ENCODE measurements at regions not wholly inside any gene's neighbourhood (a gene's known extent, or its start where the extent isn't known, plus 50 kb on each side); places are given as distances from the start of the nearest gene placed in this dataset.

DNA sequence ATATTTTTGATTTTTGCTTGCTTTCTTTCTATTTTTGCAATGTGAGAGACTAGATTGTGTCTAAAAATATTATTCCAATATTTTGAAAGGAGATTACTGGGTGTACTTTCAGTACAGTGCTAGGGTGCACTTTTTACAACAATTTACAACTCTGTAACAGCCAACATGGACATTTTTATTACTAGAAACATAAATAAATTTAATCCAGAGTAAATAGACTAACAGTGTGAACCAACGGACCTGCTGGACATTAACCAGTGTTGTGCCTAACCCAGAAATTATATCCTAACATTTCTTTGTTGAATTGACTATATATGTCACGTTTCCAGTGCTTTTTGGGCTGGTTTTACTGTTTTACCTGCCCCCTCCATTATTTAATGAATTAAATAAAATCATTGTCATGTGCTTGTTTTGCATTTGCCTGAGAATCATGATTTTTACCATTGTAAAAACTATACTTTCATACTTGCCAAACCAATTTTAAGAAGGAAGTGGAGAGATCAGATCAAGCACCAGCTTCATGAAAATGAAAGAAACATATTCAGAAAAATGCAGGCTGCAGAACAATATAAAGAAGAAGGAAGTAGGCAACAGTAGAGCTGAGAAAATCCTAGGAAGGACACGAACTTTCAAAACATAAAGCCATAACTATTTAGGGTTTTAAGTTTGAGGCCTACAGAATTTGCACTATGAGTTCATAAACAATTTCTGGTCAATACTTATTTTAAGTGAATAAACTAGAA is 400.8 kb upstream of the PIK3R1 start:
- FAIRE-seq: no peak
- peaks cover 3% of the 10 kb centered on the region for H3K27me3 Mint-ChIP-seq (ENCODE audit: low read depth, unreplicated experiment)
- no peak overlapping the region for H2AFZ ChIP-seq (ENCODE audit: low read depth, low read length)
- H4K20me1 ChIP-seq (ENCODE audit: insufficient read depth, low read length): no peaks in the 10 kb centered on the region
- no peak overlapping the region for H3K27ac Mint-ChIP-seq (ENCODE audit: unreplicated experiment)
- no peaks in the 10 kb centered on the region for H3K27me3 ChIP-seq (ENCODE audit: insufficient read depth, low read length)
- peaks cover 7% of the 10 kb centered on the region for H3K4me1 Mint-ChIP-seq (ENCODE audit: low read depth, unreplicated experiment)
- no peak overlapping the region for H3K4me2 ChIP-seq (ENCODE audit: low read length)
- no peak overlapping the region for H3K4me3 Mint-ChIP-seq (ENCODE audit: unreplicated experiment)
- DNase-seq (ENCODE audit: low read depth): no peak
- no peak for TF ChIP-seq EZH2 (IDR thresholded peaks at IDR 0.05; ENCODE audit: insufficient read depth, low read length)
- TF ChIP-seq, protein P1, sequence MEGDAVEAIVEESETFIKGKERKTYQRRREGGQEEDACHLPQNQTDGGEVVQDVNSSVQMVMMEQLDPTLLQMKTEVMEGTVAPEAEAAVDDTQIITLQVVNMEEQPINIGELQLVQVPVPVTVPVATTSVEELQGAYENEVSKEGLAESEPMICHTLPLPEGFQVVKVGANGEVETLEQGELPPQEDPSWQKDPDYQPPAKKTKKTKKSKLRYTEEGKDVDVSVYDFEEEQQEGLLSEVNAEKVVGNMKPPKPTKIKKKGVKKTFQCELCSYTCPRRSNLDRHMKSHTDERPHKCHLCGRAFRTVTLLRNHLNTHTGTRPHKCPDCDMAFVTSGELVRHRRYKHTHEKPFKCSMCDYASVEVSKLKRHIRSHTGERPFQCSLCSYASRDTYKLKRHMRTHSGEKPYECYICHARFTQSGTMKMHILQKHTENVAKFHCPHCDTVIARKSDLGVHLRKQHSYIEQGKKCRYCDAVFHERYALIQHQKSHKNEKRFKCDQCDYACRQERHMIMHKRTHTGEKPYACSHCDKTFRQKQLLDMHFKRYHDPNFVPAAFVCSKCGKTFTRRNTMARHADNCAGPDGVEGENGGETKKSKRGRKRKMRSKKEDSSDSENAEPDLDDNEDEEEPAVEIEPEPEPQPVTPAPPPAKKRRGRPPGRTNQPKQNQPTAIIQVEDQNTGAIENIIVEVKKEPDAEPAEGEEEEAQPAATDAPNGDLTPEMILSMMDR (IDR thresholded peaks at IDR 0.05; ENCODE audit: insufficient read depth, low read depth, low read length): no peak
- no peaks in the 10 kb centered on the region for H3K9me3 ChIP-seq (ENCODE audit: insufficient read depth, low read depth, low read length)
- no peak overlapping the region for H3K4me3 ChIP-seq (ENCODE audit: insufficient read depth, low read depth, low read length)
- H3K27ac ChIP-seq (ENCODE audit: low read depth, low read length): no peak overlapping the region
- H3K4me1 ChIP-seq (ENCODE audit: insufficient read depth, low read length): peaks cover 12% of the 10 kb centered on the region
- H3K9me3 Mint-ChIP-seq (ENCODE audit: unreplicated experiment): no peaks in the 10 kb centered on the region
- H3K79me2 ChIP-seq (ENCODE audit: insufficient read depth, low read length): no peaks in the 10 kb centered on the region
- H3K36me3 ChIP-seq (ENCODE audit: insufficient read depth, low read length): no peaks in the 10 kb centered on the region
- H3K9ac ChIP-seq (ENCODE audit: low read length): no peak overlapping the region
- H3K36me3 Mint-ChIP-seq (ENCODE audit: low read depth, unreplicated experiment): no peaks in the 10 kb centered on the region

DNA sequence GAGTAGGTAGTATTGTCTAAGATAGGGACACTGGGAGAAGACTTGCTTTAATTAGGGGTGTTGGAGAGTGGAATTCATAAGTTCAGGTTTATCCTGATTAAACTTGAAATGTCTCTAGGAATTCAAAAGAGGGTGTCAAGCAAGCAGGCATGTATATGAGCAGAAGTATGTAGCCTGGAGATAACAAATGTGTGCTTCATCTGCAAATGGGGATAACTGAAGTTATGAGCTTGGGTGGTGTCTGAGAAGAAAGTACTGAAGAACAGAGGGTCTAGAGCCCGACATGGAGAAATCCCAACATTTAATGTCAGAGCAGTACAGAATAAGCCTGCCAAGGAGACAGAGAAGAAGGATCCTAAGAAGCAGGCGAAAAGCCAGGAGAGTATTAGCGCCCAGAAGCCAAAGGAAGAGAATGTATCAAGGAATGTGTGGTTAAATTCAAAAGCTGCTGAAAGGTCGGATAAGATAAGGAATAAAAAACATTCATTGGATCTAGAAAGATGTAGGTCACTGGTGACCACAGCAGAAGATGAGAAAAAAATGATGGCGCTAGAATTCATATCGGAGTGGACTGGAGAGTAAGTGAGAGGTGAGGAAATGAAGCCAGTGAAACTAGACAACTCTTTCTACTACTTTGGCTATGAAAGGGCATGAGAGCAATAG is 401.5 kb upstream of the PIK3R1 start:
- FAIRE-seq (no peak), DNase-seq (ENCODE audit: low read depth) (peak; percentile 78)
- Histone ChIP-seq H3K4me1 (ENCODE audit: insufficient read depth, low read length) (peaks cover 12% of the 10 kb centered on the region), H3K36me3 (ENCODE audit: insufficient read depth, low read length) (no peaks in the 10 kb centered on the region), H3K4me2 (ENCODE audit: low read length) (no peak overlapping the region), H3K9me3 (ENCODE audit: insufficient read depth, low read depth, low read length) (no peaks in the 10 kb centered on the region), H3K79me2 (ENCODE audit: insufficient read depth, low read length) (no peaks in the 10 kb centered on the region), H3K27ac (ENCODE audit: low read depth, low read length) (no peak overlapping the region), H3K9ac (ENCODE audit: low read length) (no peak overlapping the region), H4K20me1 (ENCODE audit: insufficient read depth, low read length) (no peaks in the 10 kb centered on the region), H3K4me3 (ENCODE audit: insufficient read depth, low read depth, low read length) (no peak overlapping the region), H2AFZ (ENCODE audit: low read depth, low read length) (no peak overlapping the region), H3K27me3 (ENCODE audit: insufficient read depth, low read length) (no peaks in the 10 kb centered on the region)
- Mint-ChIP-seq H3K4me1 (ENCODE audit: low read depth, unreplicated experiment) (peaks cover 9% of the 10 kb centered on the region), H3K36me3 (ENCODE audit: low read depth, unreplicated experiment) (no peaks in the 10 kb centered on the region), H3K4me3 (ENCODE audit: unreplicated experiment) (no peak overlapping the region), H3K27me3 (ENCODE audit: low read depth, unreplicated experiment) (peaks cover 3% of the 10 kb centered on the region), H3K27ac (ENCODE audit: unreplicated experiment) (no peak overlapping the region), H3K9me3 (ENCODE audit: unreplicated experiment) (no peaks in the 10 kb centered on the region)
- no peak for TF ChIP-seq EZH2 (IDR thresholded peaks at IDR 0.05; ENCODE audit: insufficient read depth, low read length)
- TF ChIP-seq, protein P1 (IDR thresholded peaks at IDR 0.05; ENCODE audit: insufficient read depth, low read depth, low read length): no peak

DNA sequence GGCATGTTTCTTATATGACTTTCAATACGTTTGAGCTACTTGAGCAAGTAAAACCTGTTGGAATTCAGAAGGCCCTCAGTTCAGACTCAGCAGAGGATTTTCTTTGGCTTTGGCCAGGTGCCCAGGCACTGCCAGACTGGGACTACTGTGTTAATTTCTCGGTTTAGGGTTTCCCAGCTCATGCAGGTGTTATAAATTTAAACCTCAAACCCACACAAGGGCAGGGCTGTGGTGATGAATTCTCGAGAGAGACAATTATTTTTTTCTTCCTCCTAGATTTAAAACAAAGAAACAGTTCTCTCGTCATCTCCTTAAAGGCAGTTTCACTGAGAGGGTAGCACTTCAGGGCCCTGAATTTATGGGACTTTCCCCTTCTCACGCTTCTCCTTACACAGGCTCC is 406.0 kb upstream of the PIK3R1 start:
- no peak overlapping the region for H3K4me3 Mint-ChIP-seq (ENCODE audit: unreplicated experiment)
- TF ChIP-seq, protein P1 (IDR thresholded peaks at IDR 0.05; ENCODE audit: insufficient read depth, low read depth, low read length): no peak
- no peak for TF ChIP-seq EZH2 (IDR thresholded peaks at IDR 0.05; ENCODE audit: insufficient read depth, low read length)
- no peak overlapping the region for H3K27ac Mint-ChIP-seq (ENCODE audit: unreplicated experiment)
- Histone ChIP-seq H3K9ac (ENCODE audit: low read length) (no peak overlapping the region), H4K20me1 (ENCODE audit: insufficient read depth, low read length) (no peaks in the 10 kb centered on the region), H3K4me1 (ENCODE audit: insufficient read depth, low read length) (no peaks in the 10 kb centered on the region), H3K36me3 (ENCODE audit: insufficient read depth, low read length) (no peaks in the 10 kb centered on the region), H3K4me3 (ENCODE audit: insufficient read depth, low read depth, low read length) (no peak overlapping the region), H3K4me2 (ENCODE audit: low read length) (no peak overlapping the region), H3K79me2 (ENCODE audit: insufficient read depth, low read length) (no peaks in the 10 kb centered on the region), H3K9me3 (ENCODE audit: insufficient read depth, low read depth, low read length) (no peaks in the 10 kb centered on the region), H3K27ac (ENCODE audit: low read depth, low read length) (no peak overlapping the region), H3K27me3 (ENCODE audit: insufficient read depth, low read length) (no peaks in the 10 kb centered on the region), H2AFZ (ENCODE audit: low read depth, low read length) (no peak overlapping the region)
- FAIRE-seq (no peak), DNase-seq (ENCODE audit: low read depth) (peak; percentile 45)
- no peaks in the 10 kb centered on the region for H3K9me3 Mint-ChIP-seq (ENCODE audit: unreplicated experiment)
- H3K36me3 Mint-ChIP-seq (ENCODE audit: low read depth, unreplicated experiment): no peaks in the 10 kb centered on the region
- peaks cover 3% of the 10 kb centered on the region for H3K27me3 Mint-ChIP-seq (ENCODE audit: low read depth, unreplicated experiment)
- peaks cover 2% of the 10 kb centered on the region for H3K4me1 Mint-ChIP-seq (ENCODE audit: low read depth, unreplicated experiment)

All from astrocyte (in vitro differentiated cells and primary cell).